Stimulated activated CD4-positive, alpha-beta T cell treated with anti-CD3 and anti-CD28 coated beads, Interleukin-4, amount 100 ng/mL, for 48 hours (primary cell): ENCODE measurements at regions not wholly inside any gene's neighbourhood (a gene's known extent, or its start where the extent isn't known, plus 50 kb on each side); places are given as distances from the start of the nearest gene placed in this dataset.

Experiments
- DNase-seq, 2 donors: peaks; one replicate each; pipeline ENCODE4 v3.0.0-alpha.2; 2020; ENCODE audit warnings: low read depth in 2 of 2

GRCh38 chr6:14455427-14455826 lies 337.9 kb downstream of the CD83 start:
- no peak for DNase-seq

GRCh38 chr6:14455876-14456648 lies 338.5 kb downstream of the CD83 start:
- DNase-seq: no peak

GRCh38 chr6:14456941-14457340 lies 339.4 kb downstream of the CD83 start:
- no peak for DNase-seq

GRCh38 chr6:14458669-14459266 lies 341.2 kb downstream of the CD83 start:
- no peak for DNase-seq

- DNase-seq: no peak
Observed at GRCh38 chr6:14459315-14459714, 341.7 kb downstream of the CD83 start.

GRCh38 chr6:14460556-14460955 lies 343.0 kb downstream of the CD83 start:
- DNase-seq: no peak

- no peak for DNase-seq
Observed at GRCh38 chr6:14462135-14462534, 344.6 kb downstream of the CD83 start.

- DNase-seq: no peak
Observed at GRCh38 chr6:14462566-14462965, 345.0 kb downstream of the CD83 start.

GRCh38 chr6:14463110-14463509 lies 345.5 kb downstream of the CD83 start:
- no peak for DNase-seq

GRCh38 chr6:14464055-14464454 lies 346.5 kb downstream of the CD83 start:
- DNase-seq: no peak

GRCh38 chr6:14464716-14465115 lies 347.1 kb downstream of the CD83 start:
- no peak for DNase-seq

GRCh38 chr6:14466278-14466677 lies 348.7 kb downstream of the CD83 start:
- DNase-seq: no peak

- DNase-seq: no peak
Observed at GRCh38 chr6:14467591-14467990, 350.0 kb downstream of the CD83 start.

GRCh38 chr6:14468647-14469321 lies 351.2 kb downstream of the CD83 start:
- no peak for DNase-seq

- no peak for DNase-seq
Observed at GRCh38 chr6:14470101-14470500, 352.5 kb downstream of the CD83 start.

- no peak for DNase-seq
Observed at GRCh38 chr6:14470671-14471070, 353.1 kb downstream of the CD83 start.

GRCh38 chr6:14472255-14472985 lies 354.8 kb downstream of the CD83 start:
- DNase-seq: no peak

- DNase-seq: no peak
Observed at GRCh38 chr6:14472986-14473337, 355.4 kb downstream of the CD83 start.

- DNase-seq: no peak
Observed at GRCh38 chr6:14474816-14475215, 357.2 kb downstream of the CD83 start.

GRCh38 chr6:14475306-14475705 lies 357.7 kb downstream of the CD83 start:
- DNase-seq: no peak

GRCh38 chr6:14476793-14477531 lies 359.4 kb downstream of the CD83 start:
- no peak for DNase-seq

- no peak for DNase-seq
Observed at GRCh38 chr6:14477559-14477958, 360.0 kb downstream of the CD83 start.
